Trophoblast cell (in vitro differentiated cells and primary cell): ENCODE measurements at regions not wholly inside any gene's neighbourhood (a gene's known extent, or its start where the extent isn't known, plus 50 kb on each side); places are given as distances from the start of the nearest gene placed in this dataset.

ENCODE experiments used
- DNase-seq, 2 donors: peaks; one replicate each; pipeline ENCODE4 v3.0.0-alpha.2; 2016
- H2AFZ ChIP-seq: 2 replicates; pipeline ENCODE4 v1.6.1; 2013; ENCODE audit warnings: low read length, moderate library complexity, mild to moderate bottlenecking; ENCODE audit not compliant: insufficient read depth, poor library complexity
- H2AK5ac ChIP-seq: 2 replicates; pipeline ENCODE4 v1.6.1; 2013; ENCODE audit warnings: mild to moderate bottlenecking, low read length
- H2BK120ac ChIP-seq: 2 replicates; pipeline ENCODE4 v1.6.1; 2013; ENCODE audit warnings: low read length, mild to moderate bottlenecking, moderate library complexity; ENCODE audit not compliant: insufficient read depth, poor library complexity
- H2BK12ac ChIP-seq: 2 replicates; pipeline ENCODE4 v1.6.1; 2013; ENCODE audit warnings: mild to moderate bottlenecking, low read length, moderate library complexity
- H2BK5ac ChIP-seq: 2 replicates; pipeline ENCODE4 v1.6.1; 2013; ENCODE audit warnings: low read length, low read depth, moderate library complexity, mild to moderate bottlenecking; ENCODE audit not compliant: poor library complexity
- H3K14ac ChIP-seq: 2 replicates; pipeline ENCODE4 v1.6.1; 2013; ENCODE audit warnings: mild to moderate bottlenecking, low read length
- H3K18ac ChIP-seq: 2 replicates; pipeline ENCODE4 v1.6.1; 2013; ENCODE audit warnings: mild to moderate bottlenecking, low read length
- H3K23ac ChIP-seq: 2 replicates; pipeline ENCODE4 v1.6.1; 2013; ENCODE audit warnings: low read length
- H3K27ac ChIP-seq: 2 replicates; pipeline ENCODE4 v1.5.1; 2013; ENCODE audit warnings: low read depth, mild to moderate bottlenecking, inconsistent platforms, low read length, moderate library complexity
- H3K27me3 ChIP-seq: 2 replicates; pipeline ENCODE4 v1.6.1; 2013; ENCODE audit warnings: inconsistent platforms, mild to moderate bottlenecking, low read length, moderate library complexity; ENCODE audit not compliant: insufficient read depth
- H3K36me3 ChIP-seq, 2 experiments: 1 replicate in 1 of 2; 2 replicates in 1 of 2; pipeline ENCODE4 v1.6.1; 2013; ENCODE audit warnings: low read length in 2 of 2, mild to moderate bottlenecking in 2 of 2, moderate library complexity in 1 of 2; ENCODE audit not compliant: insufficient read depth in 2 of 2, control insufficient read depth in 1 of 2
- H3K4ac ChIP-seq: 2 replicates; pipeline ENCODE4 v1.6.1; 2013; ENCODE audit warnings: low read depth, mild to moderate bottlenecking, low read length, moderate library complexity
- H3K4me1 ChIP-seq, 2 experiments: 1 replicate in 1 of 2; 2 replicates in 1 of 2; pipeline ENCODE4 v1.6.1; 2013; ENCODE audit warnings: low read length in 2 of 2, mild to moderate bottlenecking in 2 of 2, moderate library complexity in 1 of 2; ENCODE audit not compliant: insufficient read depth in 2 of 2, control insufficient read depth in 1 of 2
- H3K4me2 ChIP-seq: 2 replicates; pipeline ENCODE4 v1.6.1; 2013; ENCODE audit warnings: inconsistent platforms, mild to moderate bottlenecking, low read length, moderate library complexity
- H3K4me3 ChIP-seq: 2 replicates; pipeline ENCODE4 v1.5.1; 2013; ENCODE audit warnings: mild to moderate bottlenecking, low read depth, low read length, inconsistent platforms
- H3K79me1 ChIP-seq: one replicate; pipeline ENCODE4 v1.6.1; 2013; ENCODE audit warnings: low read length
- H3K79me2 ChIP-seq: 2 replicates; pipeline ENCODE4 v1.6.1; 2013; ENCODE audit warnings: low read length, mild to moderate bottlenecking; ENCODE audit not compliant: control insufficient read depth, insufficient read depth, poor library complexity
- H3K9ac ChIP-seq: 2 replicates; pipeline ENCODE4 v1.6.1; 2013; ENCODE audit warnings: mild to moderate bottlenecking, low read length
- H3K9me3 ChIP-seq: 2 replicates; pipeline ENCODE4 v1.6.1; 2013; ENCODE audit warnings: low read depth, mild to moderate bottlenecking, control low read depth, inconsistent platforms, low read length; ENCODE audit not compliant: insufficient read depth
- H4K12ac ChIP-seq: 2 replicates; pipeline ENCODE4 v1.6.1; 2013; ENCODE audit warnings: low read depth, mild to moderate bottlenecking, low read length, moderate library complexity
- H4K8ac ChIP-seq: 2 replicates; pipeline ENCODE4 v1.6.1; 2013; ENCODE audit warnings: low read depth, mild to moderate bottlenecking, low read length, moderate library complexity
- H4K91ac ChIP-seq: one replicate; pipeline ENCODE4 v1.6.1; 2013; ENCODE audit warnings: low read depth, mild to moderate bottlenecking, low read length, moderate library complexity
- WGBS: extraction: QIAGEN DNeasy Blood & Tissue Kit; methylation state at CpG from one replicate; pipeline ENCODE4 v1.1.7; 2013; ENCODE audit warnings: missing lambda C conversion rate; ENCODE audit not compliant: insufficient read length, insufficient coverage; ENCODE audit errors: extremely low coverage; 5-methylcytosine and 5-hydroxymethylcytosine counted together

DNA sequence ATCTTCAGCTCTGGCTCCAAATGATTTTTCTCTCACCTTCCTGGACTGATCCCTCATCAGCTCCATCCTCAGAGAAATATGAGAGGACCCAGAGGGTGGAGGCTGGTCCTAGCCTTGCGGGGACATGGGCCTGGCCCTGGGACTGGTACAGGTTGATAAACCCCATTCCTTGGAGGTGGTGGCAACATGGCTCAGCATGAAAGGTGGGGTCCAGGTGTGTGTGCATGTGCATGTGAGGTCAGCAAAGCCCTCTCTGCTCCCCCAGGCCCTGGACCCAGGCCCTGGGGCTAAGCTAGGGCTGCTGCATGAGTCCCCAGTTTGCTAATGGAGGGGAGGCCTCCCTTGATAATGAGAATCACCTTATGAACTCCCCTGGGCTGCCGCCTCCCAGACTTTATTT lies 363.1 kb downstream of the MATN1 start:
- H2BK12ac ChIP-seq, result no peak overlapping the region
- WGBS, result no CpG with 5 or more reads among the region's 2 CpGs

GRCh38 chr1:30359539-30360220 lies 363.7 kb downstream of the MATN1 start:
- Histone ChIP-seq H3K9me3 (no peaks in the 10 kb centered on the region), H3K4ac (no peak overlapping the region), H4K8ac (no peak overlapping the region), H3K18ac (no peak overlapping the region), H3K23ac (no peak overlapping the region), H3K79me2 (no peaks in the 10 kb centered on the region), H3K4me2 (no peak overlapping the region), H3K79me1 (no peaks in the 10 kb centered on the region), H3K14ac (no peak overlapping the region), H2AK5ac (no peak overlapping the region), H3K36me3 (no peaks in the 10 kb centered on the region), H4K12ac (no peak overlapping the region), H4K91ac (no peak overlapping the region), H2BK5ac (no peak overlapping the region), H2BK120ac (no peak overlapping the region), H3K27ac (no peak overlapping the region), H3K27me3 (no peaks in the 10 kb centered on the region), H2BK12ac (no peak overlapping the region), H3K4me1 (no peaks in the 10 kb centered on the region), H2AFZ (no peak overlapping the region), H3K9ac (no peak overlapping the region), H3K4me3 (no peak overlapping the region)
- no peak for DNase-seq
- no CpG with 5 or more reads among the region's 12 CpGs for WGBS

More for the DNA sequence above, 363.1 kb downstream of the MATN1 start:
- Histone ChIP-seq H4K8ac (no peak overlapping the region), H2BK120ac (no peak overlapping the region), H4K91ac (no peak overlapping the region), H3K4me1 (no peaks in the 10 kb centered on the region), H3K18ac (no peak overlapping the region), H3K36me3 (no peaks in the 10 kb centered on the region), H3K23ac (no peak overlapping the region), H2AK5ac (no peak overlapping the region), H3K4ac (no peak overlapping the region), H3K9ac (no peak overlapping the region), H2AFZ (no peak overlapping the region), H3K27ac (no peak overlapping the region), H3K4me2 (no peak overlapping the region), H3K79me1 (no peaks in the 10 kb centered on the region), H3K14ac (no peak overlapping the region), H3K79me2 (no peaks in the 10 kb centered on the region), H2BK5ac (no peak overlapping the region), H3K9me3 (no peaks in the 10 kb centered on the region), H3K27me3 (no peaks in the 10 kb centered on the region), H4K12ac (no peak overlapping the region), H3K4me3 (no peak overlapping the region)
- DNase-seq, result no peak

- Histone ChIP-seq H2BK5ac (no peak overlapping the region), H3K9ac (no peak overlapping the region), H2BK12ac (no peak overlapping the region), H3K18ac (no peak overlapping the region), H2BK120ac (no peak overlapping the region), H3K79me1 (no peaks in the 10 kb centered on the region), H3K27ac (no peak overlapping the region), H3K23ac (no peak overlapping the region), H3K14ac (no peak overlapping the region), H4K8ac (no peak overlapping the region), H4K91ac (no peak overlapping the region), H3K79me2 (no peaks in the 10 kb centered on the region), H2AK5ac (no peak overlapping the region), H3K4me1 (no peaks in the 10 kb centered on the region), H3K4ac (no peak overlapping the region), H4K12ac (no peak overlapping the region), H2AFZ (no peak overlapping the region), H3K36me3 (no peaks in the 10 kb centered on the region), H3K4me3 (no peak overlapping the region), H3K4me2 (no peak overlapping the region), H3K9me3 (no peaks in the 10 kb centered on the region), H3K27me3 (no peaks in the 10 kb centered on the region)
- DNase-seq, result no peak
- no CpG with 5 or more reads among the region's 3 CpGs for WGBS
These were observed 364.9 kb downstream of the MATN1 start for GRCh38 chr1:30358500-30358899.

- WGBS, result no CpG with 5 or more reads among the region's 6 CpGs
- Histone ChIP-seq H3K4me2 (no peak overlapping the region), H4K12ac (no peak overlapping the region), H3K27ac (no peak overlapping the region), H3K79me2 (no peaks in the 10 kb centered on the region), H4K8ac (no peak overlapping the region), H3K18ac (no peak overlapping the region), H3K4me3 (no peak overlapping the region), H2BK5ac (no peak overlapping the region), H3K9ac (no peak overlapping the region), H2BK12ac (no peak overlapping the region), H3K23ac (no peak overlapping the region), H3K79me1 (no peaks in the 10 kb centered on the region), H2AK5ac (no peak overlapping the region), H3K36me3 (no peaks in the 10 kb centered on the region), H4K91ac (no peak overlapping the region), H3K4me1 (no peaks in the 10 kb centered on the region), H2BK120ac (no peak overlapping the region), H3K27me3 (no peaks in the 10 kb centered on the region), H3K4ac (no peak overlapping the region), H3K14ac (no peak overlapping the region), H2AFZ (no peak overlapping the region), H3K9me3 (no peaks in the 10 kb centered on the region)
- DNase-seq, result no peak
These were observed 366.5 kb downstream of the MATN1 start for GRCh38 chr1:30356839-30357238.
